ENCODE measurements at regions not wholly inside any gene's neighbourhood (a gene's known extent, or its start where the extent isn't known, plus 50 kb on each side); places are given as distances from the start of the nearest gene placed in this dataset.

DNA sequence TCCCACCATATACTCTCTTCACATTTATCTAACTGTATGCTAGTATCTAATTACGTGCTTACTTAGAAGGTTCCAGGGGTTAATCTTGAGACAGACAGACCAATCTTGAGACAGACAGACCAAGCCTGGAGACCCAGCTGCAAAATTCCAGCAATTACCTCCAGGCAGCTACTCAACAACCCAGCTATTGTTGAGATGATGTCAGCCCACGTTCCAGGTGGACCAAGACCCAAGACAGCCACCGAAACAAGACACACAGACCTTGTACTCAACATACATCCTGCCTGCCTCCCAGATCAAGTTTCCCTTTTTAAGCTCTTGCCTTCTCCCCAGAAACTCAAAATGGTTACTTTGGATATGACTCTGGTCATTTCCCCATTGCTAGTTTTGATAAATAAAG is 64.9 kb upstream of the VASH1 start:
- DNase-seq (ENCODE audit: low spot score in 2 of 2), result no peak
- Histone ChIP-seq H3K4me3 (no peak overlapping the region), H3K9me3 (no peaks in the 10 kb centered on the region), H3K4me1 (peaks cover 0 to 4% (median 0%) of the 10 kb centered on the region in 4 donors), H3K27me3 (no peaks in the 10 kb centered on the region), H3K27ac (no peak overlapping the region), H3K36me3 (no peaks in the 10 kb centered on the region)
- WGBS, 2 donors, result 61 to 64% methylated on average over 3 of the region's 3 CpGs
- TF ChIP-seq EP300 (IDR thresholded peaks at IDR 0.05) (no peak), POLR2A (IDR thresholded peaks at IDR 0.05) (no peak)
- TF ChIP-seq, protein P1, sequence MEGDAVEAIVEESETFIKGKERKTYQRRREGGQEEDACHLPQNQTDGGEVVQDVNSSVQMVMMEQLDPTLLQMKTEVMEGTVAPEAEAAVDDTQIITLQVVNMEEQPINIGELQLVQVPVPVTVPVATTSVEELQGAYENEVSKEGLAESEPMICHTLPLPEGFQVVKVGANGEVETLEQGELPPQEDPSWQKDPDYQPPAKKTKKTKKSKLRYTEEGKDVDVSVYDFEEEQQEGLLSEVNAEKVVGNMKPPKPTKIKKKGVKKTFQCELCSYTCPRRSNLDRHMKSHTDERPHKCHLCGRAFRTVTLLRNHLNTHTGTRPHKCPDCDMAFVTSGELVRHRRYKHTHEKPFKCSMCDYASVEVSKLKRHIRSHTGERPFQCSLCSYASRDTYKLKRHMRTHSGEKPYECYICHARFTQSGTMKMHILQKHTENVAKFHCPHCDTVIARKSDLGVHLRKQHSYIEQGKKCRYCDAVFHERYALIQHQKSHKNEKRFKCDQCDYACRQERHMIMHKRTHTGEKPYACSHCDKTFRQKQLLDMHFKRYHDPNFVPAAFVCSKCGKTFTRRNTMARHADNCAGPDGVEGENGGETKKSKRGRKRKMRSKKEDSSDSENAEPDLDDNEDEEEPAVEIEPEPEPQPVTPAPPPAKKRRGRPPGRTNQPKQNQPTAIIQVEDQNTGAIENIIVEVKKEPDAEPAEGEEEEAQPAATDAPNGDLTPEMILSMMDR (IDR thresholded peaks at IDR 0.05), result no peak

DNA sequence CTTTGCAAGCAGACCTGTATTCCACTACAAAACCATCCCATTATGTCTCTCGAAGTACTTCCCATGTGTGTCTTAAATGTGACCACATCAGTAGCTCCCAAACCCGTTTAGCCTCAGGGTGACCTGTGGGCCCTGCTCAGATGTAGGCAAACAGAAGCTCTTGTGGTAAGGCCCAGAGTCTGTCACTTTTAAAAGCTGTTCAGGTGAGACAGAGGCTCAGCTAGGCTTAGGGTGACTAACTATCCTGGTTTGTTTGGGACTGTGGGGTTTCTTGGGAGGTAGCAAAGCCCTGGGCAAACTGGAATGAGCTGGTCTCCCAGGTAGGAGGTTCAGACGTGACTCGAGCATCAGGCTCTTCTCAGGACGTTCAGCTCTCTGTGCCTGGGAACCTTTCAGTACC is 64.5 kb upstream of the VASH1 start:
- Histone ChIP-seq H3K27me3 (no peaks in the 10 kb centered on the region), H3K4me1 (peaks cover 0 to 9% (median 0%) of the 10 kb centered on the region in 4 donors), H3K27ac (no peak overlapping the region), H3K36me3 (no peaks in the 10 kb centered on the region), H3K9me3 (no peaks in the 10 kb centered on the region), H3K4me3 (no peak overlapping the region)
- TF ChIP-seq, protein P1 (IDR thresholded peaks at IDR 0.05), result no peak
- TF ChIP-seq EP300 (IDR thresholded peaks at IDR 0.05), result no peak
- TF ChIP-seq POLR2A (IDR thresholded peaks at IDR 0.05), result no peak
- WGBS, 2 donors, result 86 to 87% methylated on average over 5 of the region's 5 CpGs
- DNase-seq (ENCODE audit: low spot score in 2 of 2), result no peak

DNA sequence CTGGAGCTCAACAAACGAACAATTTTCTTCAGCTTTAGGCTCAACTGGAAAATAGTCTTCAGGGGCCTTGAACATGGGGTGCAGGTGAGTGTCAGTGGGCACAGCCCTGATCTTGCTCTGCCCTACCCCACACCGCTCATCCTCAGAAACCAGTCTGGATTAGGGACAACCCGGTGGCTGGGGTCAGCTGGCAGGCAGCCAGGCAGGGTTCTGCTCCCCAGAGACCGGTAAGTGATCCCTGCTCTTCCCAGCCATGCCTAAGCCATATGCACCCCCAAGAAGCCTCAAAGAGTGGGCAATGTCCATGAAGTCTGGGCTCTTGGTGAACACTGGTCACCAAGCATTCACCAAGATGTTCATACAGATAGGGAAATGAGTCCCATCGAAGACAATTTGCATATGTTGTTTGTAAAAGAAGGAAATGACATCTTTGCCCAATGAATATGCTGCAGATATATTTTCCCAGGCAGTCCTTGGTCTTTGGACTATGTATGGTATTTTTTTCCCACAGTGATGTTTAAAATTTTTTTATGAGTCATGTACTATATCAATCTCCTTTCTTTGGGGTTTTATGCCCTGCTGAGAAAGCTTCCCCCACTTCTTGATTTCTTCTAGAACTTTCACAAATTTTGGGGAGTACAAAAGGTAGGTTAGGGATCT is 63.9 kb upstream of the VASH1 start:
- Histone ChIP-seq H3K4me1 (peaks cover 0 to 9% (median 0%) of the 10 kb centered on the region in 4 donors), H3K9me3 (no peaks in the 10 kb centered on the region), H3K27ac (no peak overlapping the region), H3K4me3 (no peak overlapping the region), H3K36me3 (no peaks in the 10 kb centered on the region), H3K27me3 (no peaks in the 10 kb centered on the region)
- WGBS, 2 donors, result 49 to 65% methylated on average over 5 of the region's 5 CpGs
- TF ChIP-seq, protein P1 (IDR thresholded peaks at IDR 0.05), result no peak
- TF ChIP-seq EP300 (IDR thresholded peaks at IDR 0.05) (no peak), POLR2A (IDR thresholded peaks at IDR 0.05) (no peak)
- no peak for DNase-seq (ENCODE audit: low spot score in 2 of 2)

DNA sequence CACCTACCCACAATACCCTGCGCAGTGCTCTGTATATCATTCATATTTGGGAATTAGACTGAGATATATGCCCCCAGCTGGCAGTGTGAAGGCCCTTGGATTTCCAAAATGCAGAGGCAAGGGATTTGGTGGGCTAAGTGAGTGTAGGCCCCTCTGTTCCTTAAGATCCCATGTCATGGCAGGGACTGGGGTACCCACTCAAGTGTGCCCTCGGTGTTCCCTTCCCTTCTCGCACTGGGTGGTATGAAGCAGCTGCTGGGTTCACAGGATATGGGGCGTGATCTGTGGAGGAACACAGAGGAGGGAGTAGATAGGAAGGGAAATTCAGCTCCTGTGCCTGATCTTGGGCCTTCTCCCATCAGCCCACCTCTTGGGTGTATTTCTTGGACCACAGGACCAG is 63.1 kb upstream of the VASH1 start:
- WGBS, 2 donors, result 95 to 100% methylated on average over 4 of the region's 4 CpGs
- TF ChIP-seq, protein P1 (IDR thresholded peaks at IDR 0.05), result no peak
- TF ChIP-seq EP300 (IDR thresholded peaks at IDR 0.05) (no peak), POLR2A (IDR thresholded peaks at IDR 0.05) (no peak)
- H3K4me3 ChIP-seq, result no peak overlapping the region
- H3K27ac ChIP-seq, result no peak overlapping the region
- no peak for DNase-seq (ENCODE audit: low spot score in 2 of 2)
- H3K9me3 ChIP-seq, result no peaks in the 10 kb centered on the region
- no peaks in the 10 kb centered on the region for H3K36me3 ChIP-seq
- H3K4me1 ChIP-seq, result peaks cover 0 to 9% (median 0%) of the 10 kb centered on the region in 4 donors
- no peaks in the 10 kb centered on the region for H3K27me3 ChIP-seq

DNA sequence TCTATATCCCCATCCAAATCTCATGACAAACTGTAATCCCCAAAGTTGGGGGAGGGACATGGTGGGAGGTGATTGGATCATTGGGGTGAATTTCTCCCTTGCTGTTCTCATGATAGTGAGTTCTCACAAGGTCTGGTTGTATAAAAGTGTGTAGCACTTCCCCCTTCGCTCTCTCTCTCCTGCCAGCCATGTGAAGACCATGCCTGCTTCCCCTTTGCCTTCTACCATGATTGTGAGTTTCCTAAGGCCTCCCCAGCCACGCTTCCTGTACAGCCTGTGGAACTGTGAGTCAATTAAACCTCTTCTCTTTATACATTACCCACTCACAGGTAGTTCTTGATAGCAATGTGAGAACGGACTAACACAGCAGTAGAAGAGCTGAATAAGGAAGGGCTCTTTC is 62.6 kb upstream of the VASH1 start:
- H3K4me3 ChIP-seq, result no peak overlapping the region
- no peak overlapping the region for H3K27ac ChIP-seq
- 93 to 94% methylated on average over 3 of the region's 3 CpGs for WGBS, 2 donors
- H3K4me1 ChIP-seq, result peaks cover 0 to 9% (median 0%) of the 10 kb centered on the region in 4 donors
- no peak for TF ChIP-seq EP300 (IDR thresholded peaks at IDR 0.05)
- no peaks in the 10 kb centered on the region for H3K27me3 ChIP-seq
- H3K36me3 ChIP-seq, result no peaks in the 10 kb centered on the region
- H3K9me3 ChIP-seq, result no peaks in the 10 kb centered on the region
- no peak for DNase-seq (ENCODE audit: low spot score in 2 of 2)

Data from tibial nerve (tissue), 4 donors.